ENCODE measurements at regions not wholly inside any gene's neighbourhood (a gene's known extent, or its start where the extent isn't known, plus 50 kb on each side); places are given as distances from the start of the nearest gene placed in this dataset.

- no peak overlapping the region for H3K27ac ChIP-seq
- H3K36me3 ChIP-seq = no peaks in the 10 kb centered on the region
- no peaks in the 10 kb centered on the region for H3K9me3 ChIP-seq
- DNase-seq = no peak
- intact Hi-C loops (cut with DNase I) = loop anchor here (5.0 kb wide), 1 partner anchor 144 kb away; the partner anchor contains the start of gene TAB2
- H3K27me3 ChIP-seq = no peaks in the 10 kb centered on the region
- TF ChIP-seq EP300 (IDR thresholded peaks at IDR 0.05) = no peak
- no peak for TF ChIP-seq POLR2AphosphoS5 (IDR thresholded peaks at IDR 0.05)
- H3K4me1 ChIP-seq = peaks cover 0 to 15% (median 13%) of the 10 kb centered on the region in 4 donors
- H3K4me3 ChIP-seq = no peak overlapping the region
These were observed 144.3 kb upstream of the TAB2 start for GRCh38 chr6:149173222-149173621.

GRCh38 chr6:149174962-149175361 lies 142.6 kb upstream of the TAB2 start:
- no peaks in the 10 kb centered on the region for H3K36me3 ChIP-seq
- H3K4me1 ChIP-seq = peaks cover 0 to 9% (median 7%) of the 10 kb centered on the region in 4 donors
- intact Hi-C loops (cut with DNase I) = loop anchor here (5.0 kb wide), 1 partner anchor 142 kb away; the partner anchor contains the start of gene TAB2
- TF ChIP-seq POLR2AphosphoS5 (IDR thresholded peaks at IDR 0.05) (no peak), EP300 (IDR thresholded peaks at IDR 0.05) (no peak), POLR2A (IDR thresholded peaks at IDR 0.05) (no peak), CTCF (IDR thresholded peaks at IDR 0.05) (no peak)
- no peaks in the 10 kb centered on the region for H3K27me3 ChIP-seq
- no peak for DNase-seq
- no peak overlapping the region for H3K27ac ChIP-seq
- no peak overlapping the region for H3K4me3 ChIP-seq
- WGBS, 2 donors = 89 to 96% methylated on average over 1 of the region's 1 CpG
- H3K9me3 ChIP-seq = no peaks in the 10 kb centered on the region

- Histone ChIP-seq H3K27me3 (no peaks in the 10 kb centered on the region), H3K9me3 (no peaks in the 10 kb centered on the region), H3K4me1 (peaks cover 0 to 12% (median 4%) of the 10 kb centered on the region in 4 donors), H3K36me3 (no peaks in the 10 kb centered on the region), H3K27ac (no peak overlapping the region), H3K4me3 (no peak overlapping the region)
- DNase-seq = no peak
- 18 to 69% methylated on average over 8 of the region's 8 CpGs for WGBS, 2 donors
- TF ChIP-seq EP300 (IDR thresholded peaks at IDR 0.05) (no peak), CTCF (IDR thresholded peaks at IDR 0.05) (no peak)
- intact Hi-C loops (cut with DNase I) = no loop called here
These were observed 140.4 kb upstream of the TAB2 start for GRCh38 chr6:149176971-149177667.

GRCh38 chr6:149179431-149179830 lies 138.1 kb upstream of the TAB2 start:
- H3K27me3 ChIP-seq = no peaks in the 10 kb centered on the region
- peaks cover 0 to 22% (median 13%) of the 10 kb centered on the region in 4 donors for H3K4me1 ChIP-seq
- no peaks in the 10 kb centered on the region for H3K9me3 ChIP-seq
- H3K36me3 ChIP-seq = no peaks in the 10 kb centered on the region
- H3K4me3 ChIP-seq = no peak overlapping the region
- TF ChIP-seq POLR2AphosphoS5 (IDR thresholded peaks at IDR 0.05) = no peak
- no peak for TF ChIP-seq CTCF (IDR thresholded peaks at IDR 0.05)
- no peak for TF ChIP-seq EP300 (IDR thresholded peaks at IDR 0.05)
- TF ChIP-seq POLR2A (IDR thresholded peaks at IDR 0.05) = no peak
- DNase-seq = no peak
- intact Hi-C loops (cut with DNase I) = no loop called here
- H3K27ac ChIP-seq = no peak overlapping the region
- 96 to 98% methylated on average over 1 of the region's 1 CpG for WGBS, 2 donors

GRCh38 chr6:149181304-149181703 lies 136.2 kb upstream of the TAB2 start:
- Histone ChIP-seq H3K27me3 (no peaks in the 10 kb centered on the region), H3K4me1 (peaks cover 0 to 22% (median 13%) of the 10 kb centered on the region in 4 donors), H3K36me3 (no peaks in the 10 kb centered on the region), H3K4me3 (no peak overlapping the region), H3K9me3 (peaks cover 0 to 2% (median 0%) of the 10 kb centered on the region in 4 donors), H3K27ac (peak overlapping the region in 2 of 4 donors; percentile 74 to 77)
- DNase-seq = no peak
- TF ChIP-seq POLR2AphosphoS5 (IDR thresholded peaks at IDR 0.05) = no peak
- TF ChIP-seq POLR2A (IDR thresholded peaks at IDR 0.05) = no peak
- WGBS, 2 donors = 92 to 96% methylated on average over 5 of the region's 5 CpGs
- intact Hi-C loops (cut with DNase I) = no loop called here

Data from sigmoid colon (tissue), 6 donors.